Activated CD8-positive, alpha-beta T cell treated with anti-CD3 and anti-CD28 coated beads for 36 hours (primary cell): ENCODE measurements at regions not wholly inside any gene's neighbourhood (a gene's known extent, or its start where the extent isn't known, plus 50 kb on each side); places are given as distances from the start of the nearest gene placed in this dataset.

Experiments
- ATAC-seq: fragments of 200-7000 bp; cut with Tn5 transposase; one replicate; pipeline ENCODE4 v1.10.0; 2021; ENCODE audit warnings: mild to moderate bottlenecking, moderate library complexity
- CTCF ChIA-PET: fragments of 350-600 bp; sonication (Branson Sonifier 250); formaldehyde crosslinking; loops from one replicate; lab custom pipeline; 2021; ENCODE audit warnings: antibody characterized with exemption; lab: Charles Lee
- POLR2A ChIA-PET: fragments of 350-600 bp; sonication (Branson Sonifier 250); formaldehyde crosslinking; loops from one replicate; lab custom pipeline; 2021; ENCODE audit warnings: antibody characterized with exemption; lab: Charles Lee
- DNase-seq: peaks from one replicate; pipeline ENCODE4 v3.0.0-alpha.2; 2020
- H3K27ac Mint-ChIP-seq: one replicate; pipeline ENCODE4 v1.8.0; 2021; ENCODE audit warnings: mild to moderate bottlenecking, mixed read lengths
- H3K27me3 Mint-ChIP-seq: one replicate; pipeline ENCODE4 v1.8.0; 2021; ENCODE audit warnings: mixed read lengths
- H3K36me3 Mint-ChIP-seq: one replicate; pipeline ENCODE4 v1.8.0; 2021; ENCODE audit warnings: low read depth, mixed read lengths
- H3K4me1 Mint-ChIP-seq: one replicate; pipeline ENCODE4 v1.8.0; 2021; ENCODE audit warnings: low read depth, mixed read lengths
- H3K4me3 Mint-ChIP-seq: one replicate; pipeline ENCODE4 v1.8.0; 2021; ENCODE audit warnings: mild to moderate bottlenecking, moderate library complexity, mixed read lengths
- H3K9me3 Mint-ChIP-seq: one replicate; pipeline ENCODE4 v1.8.0; 2021; ENCODE audit warnings: mixed read lengths
- intact Hi-C: fragments of 100-400 bp; cut with micrococcal nuclease; formaldehyde crosslinking; loops from one replicate; pipeline ENCODE4 v1.10.0; 2022
- TF ChIP-seq, protein P1 (sequence below): fragments of 200-600 bp; IDR thresholded peaks from one replicate; pipeline ENCODE4 v1.8.0; 2022; ENCODE audit warnings: antibody characterized with exemption, mild to moderate bottlenecking

DNA sequence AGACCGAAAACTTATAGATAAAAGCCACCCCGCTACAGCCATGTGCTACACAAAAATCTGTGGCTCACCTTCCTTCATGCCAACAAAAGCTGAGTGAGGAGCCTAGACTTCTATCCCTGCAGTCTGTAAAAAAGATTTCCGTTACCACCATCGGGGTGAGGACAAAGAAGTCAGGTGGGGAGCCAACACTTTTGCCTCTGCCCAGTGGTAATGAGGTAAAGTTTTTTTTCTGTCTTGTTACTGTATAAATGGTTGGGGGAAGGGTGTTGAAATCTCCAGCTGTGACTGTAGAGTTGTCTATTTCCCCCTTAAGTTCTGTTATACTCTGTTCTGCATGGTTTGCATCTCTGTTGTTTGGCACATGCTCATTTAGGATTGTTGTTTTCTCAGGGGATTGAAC, 707.8 kb downstream of the FLRT2 start:
- POLR2A ChIA-PET, result no interaction called here
- TF ChIP-seq, protein P1, sequence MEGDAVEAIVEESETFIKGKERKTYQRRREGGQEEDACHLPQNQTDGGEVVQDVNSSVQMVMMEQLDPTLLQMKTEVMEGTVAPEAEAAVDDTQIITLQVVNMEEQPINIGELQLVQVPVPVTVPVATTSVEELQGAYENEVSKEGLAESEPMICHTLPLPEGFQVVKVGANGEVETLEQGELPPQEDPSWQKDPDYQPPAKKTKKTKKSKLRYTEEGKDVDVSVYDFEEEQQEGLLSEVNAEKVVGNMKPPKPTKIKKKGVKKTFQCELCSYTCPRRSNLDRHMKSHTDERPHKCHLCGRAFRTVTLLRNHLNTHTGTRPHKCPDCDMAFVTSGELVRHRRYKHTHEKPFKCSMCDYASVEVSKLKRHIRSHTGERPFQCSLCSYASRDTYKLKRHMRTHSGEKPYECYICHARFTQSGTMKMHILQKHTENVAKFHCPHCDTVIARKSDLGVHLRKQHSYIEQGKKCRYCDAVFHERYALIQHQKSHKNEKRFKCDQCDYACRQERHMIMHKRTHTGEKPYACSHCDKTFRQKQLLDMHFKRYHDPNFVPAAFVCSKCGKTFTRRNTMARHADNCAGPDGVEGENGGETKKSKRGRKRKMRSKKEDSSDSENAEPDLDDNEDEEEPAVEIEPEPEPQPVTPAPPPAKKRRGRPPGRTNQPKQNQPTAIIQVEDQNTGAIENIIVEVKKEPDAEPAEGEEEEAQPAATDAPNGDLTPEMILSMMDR, result no peak
- Mint-ChIP-seq H3K27ac (no peak overlapping the region), H3K4me3 (no peak overlapping the region), H3K4me1 (no peaks in the 10 kb centered on the region), H3K27me3 (no peaks in the 10 kb centered on the region), H3K36me3 (no peaks in the 10 kb centered on the region), H3K9me3 (peaks cover 10% of the 10 kb centered on the region)
- ATAC-seq, result no peak
- no peak for DNase-seq
- intact Hi-C loops, result no loop called here
- CTCF ChIA-PET, result no interaction called here

DNA sequence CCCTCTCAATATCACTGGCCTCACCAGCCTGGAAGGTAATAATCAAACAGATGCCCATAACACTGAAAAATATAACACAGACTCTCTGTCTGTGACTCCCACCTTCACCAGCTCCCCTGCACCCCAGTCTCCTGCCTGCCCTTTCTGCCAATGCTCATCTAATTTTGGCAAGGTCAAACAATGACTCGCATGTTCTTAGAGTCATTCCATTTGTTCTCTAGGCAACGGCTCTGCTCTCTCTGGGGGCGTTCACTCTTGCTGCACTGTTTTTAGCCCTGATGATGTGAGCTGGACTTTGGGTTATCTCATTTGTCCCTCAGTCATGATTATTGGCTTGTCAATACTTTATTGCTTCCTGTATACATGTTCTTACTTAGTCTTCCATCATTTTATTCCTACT, 691.8 kb downstream of the FLRT2 start:
- POLR2A ChIA-PET, result no interaction called here
- TF ChIP-seq, protein P1, result no peak
- H3K4me3 Mint-ChIP-seq, result no peak overlapping the region
- no peaks in the 10 kb centered on the region for H3K27me3 Mint-ChIP-seq
- no peaks in the 10 kb centered on the region for H3K9me3 Mint-ChIP-seq
- no peak for DNase-seq
- no peak for ATAC-seq
- intact Hi-C loops, result no loop called here
- H3K4me1 Mint-ChIP-seq, result no peaks in the 10 kb centered on the region
- H3K27ac Mint-ChIP-seq, result no peak overlapping the region
- no peaks in the 10 kb centered on the region for H3K36me3 Mint-ChIP-seq
- CTCF ChIA-PET, result no interaction called here

DNA sequence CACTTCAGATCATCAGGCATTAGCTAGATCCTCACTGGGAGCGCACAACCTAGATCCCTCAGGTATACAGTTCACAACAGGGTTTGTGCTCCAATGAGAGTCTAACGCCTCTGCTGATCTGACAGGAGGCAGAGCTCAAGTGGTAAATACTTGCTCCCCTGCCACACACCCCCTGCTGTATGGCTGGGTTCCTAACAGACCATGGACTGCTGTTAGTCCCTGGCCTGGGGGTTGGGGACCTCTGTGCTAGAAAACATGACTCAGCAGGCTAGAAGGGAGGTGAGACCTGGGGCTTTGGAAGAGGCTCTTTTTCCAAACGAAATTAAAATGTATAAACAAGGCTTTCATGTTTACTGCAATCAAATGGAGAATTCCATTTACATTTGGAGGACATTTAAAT, 691.1 kb downstream of the FLRT2 start:
- intact Hi-C loops, result no loop called here
- H3K4me3 Mint-ChIP-seq, result no peak overlapping the region
- H3K27ac Mint-ChIP-seq, result no peak overlapping the region
- ATAC-seq, result no peak
- no peak for DNase-seq
- CTCF ChIA-PET, result no interaction called here
- H3K4me1 Mint-ChIP-seq, result no peaks in the 10 kb centered on the region
- H3K27me3 Mint-ChIP-seq, result no peaks in the 10 kb centered on the region
- H3K9me3 Mint-ChIP-seq, result no peaks in the 10 kb centered on the region
- no peaks in the 10 kb centered on the region for H3K36me3 Mint-ChIP-seq
- TF ChIP-seq, protein P1, result no peak
- POLR2A ChIA-PET, result no interaction called here

DNA sequence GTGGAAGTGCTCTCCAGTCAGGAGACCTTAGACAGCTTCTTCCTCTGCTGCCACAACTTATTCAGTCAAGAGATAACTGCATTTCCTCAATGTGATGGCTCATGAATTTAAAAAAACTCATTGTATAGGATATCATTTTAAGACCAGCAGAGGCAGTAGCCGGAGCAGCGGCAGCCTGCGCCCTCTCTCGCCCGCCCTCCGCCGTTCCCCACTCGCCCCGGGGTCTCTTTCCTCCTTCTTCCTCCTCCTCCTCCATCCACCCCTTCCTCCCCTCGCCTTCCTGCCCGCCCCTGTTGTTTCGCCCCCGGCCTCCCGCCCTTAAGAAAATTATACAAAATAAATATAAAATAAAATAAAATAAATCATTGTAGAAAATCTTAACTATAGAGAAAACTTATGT, 687.6 kb downstream of the FLRT2 start:
- no peaks in the 10 kb centered on the region for H3K9me3 Mint-ChIP-seq
- no peak overlapping the region for H3K4me3 Mint-ChIP-seq
- H3K27ac Mint-ChIP-seq, result no peak overlapping the region

DNA sequence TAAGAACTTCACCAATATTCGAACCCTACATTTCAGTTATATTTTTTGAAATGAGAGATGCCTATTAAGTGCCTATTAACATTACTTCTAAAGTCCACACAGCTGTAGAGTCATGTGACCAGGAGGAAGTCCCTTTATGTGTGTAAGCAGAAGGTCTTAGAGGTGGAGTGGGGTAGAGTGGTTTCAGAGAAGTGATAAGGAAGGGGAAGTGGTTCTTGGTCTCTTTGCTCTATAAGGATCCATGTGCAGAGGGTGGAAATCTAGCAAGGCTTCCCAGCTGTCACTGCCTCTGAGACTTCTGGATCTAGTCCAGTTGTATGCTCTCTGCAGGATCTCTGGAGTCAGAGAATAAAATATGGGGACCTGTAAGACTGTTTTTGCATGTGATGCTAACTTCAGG, 673.9 kb downstream of the FLRT2 start:
- intact Hi-C loops, result no loop called here
- no peak for ATAC-seq
- no peak overlapping the region for H3K4me3 Mint-ChIP-seq
- H3K27ac Mint-ChIP-seq, result no peak overlapping the region
- no peaks in the 10 kb centered on the region for H3K4me1 Mint-ChIP-seq
- no peak for DNase-seq
- CTCF ChIA-PET, result no interaction called here
- H3K9me3 Mint-ChIP-seq, result no peaks in the 10 kb centered on the region
- no peaks in the 10 kb centered on the region for H3K27me3 Mint-ChIP-seq
- H3K36me3 Mint-ChIP-seq, result no peaks in the 10 kb centered on the region
- TF ChIP-seq, protein P1, result no peak
- POLR2A ChIA-PET, result no interaction called here

More for the DNA sequence above, 687.6 kb downstream of the FLRT2 start:
- TF ChIP-seq, protein P1, result no peak
- no peaks in the 10 kb centered on the region for H3K27me3 Mint-ChIP-seq
- CTCF ChIA-PET, result no interaction called here
- no peaks in the 10 kb centered on the region for H3K36me3 Mint-ChIP-seq
- POLR2A ChIA-PET, result no interaction called here
- ATAC-seq (no peak), DNase-seq (no peak)
- intact Hi-C loops, result no loop called here
- H3K4me1 Mint-ChIP-seq, result no peaks in the 10 kb centered on the region
